ENCODE measurements at regions not wholly inside any gene's neighbourhood (a gene's known extent, or its start where the extent isn't known, plus 50 kb on each side); places are given as distances from the start of the nearest gene placed in this dataset.

DNA sequence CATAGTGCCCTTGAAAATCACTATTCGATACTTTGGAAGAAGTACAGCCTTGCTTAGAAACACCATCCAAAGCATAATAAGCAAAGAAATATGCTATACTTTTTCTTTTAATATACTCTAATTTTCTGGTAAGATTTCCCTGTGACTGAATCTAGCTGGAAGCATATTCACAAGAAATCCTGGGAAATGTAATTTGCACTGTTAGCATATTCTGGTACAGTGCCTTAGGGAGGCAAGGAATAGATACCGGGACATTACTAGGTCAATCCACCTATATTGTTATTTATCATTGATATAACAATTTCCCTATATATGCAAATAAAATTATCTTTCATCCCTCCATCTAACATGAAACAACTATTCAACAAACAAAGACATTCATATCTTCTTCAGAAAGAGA, 1131.3 kb upstream of the PRR20A start:
- Mint-ChIP-seq H3K9me3 (no peaks in the 10 kb centered on the region; the same call in 1 of the 2 replicates), H3K36me3 (no peaks in the 10 kb centered on the region), H3K4me3 (no peak overlapping the region), H3K27me3 (ENCODE audit: low read depth) (no peaks in the 10 kb centered on the region), H3K4me1 (0 out of 2 replicates have a peak, but pooled peaks cover 3% of the 10 kb centered on the region), H3K27ac (no peak overlapping the region)
- no peak for ATAC-seq
- TF ChIP-seq NR3C1 (CRISPR knock-in tag; conservative IDR thresholded peaks at IDR 0.05; ENCODE audit: low read depth) (no peak), HMGA2 (CRISPR knock-in tag; IDR thresholded peaks at IDR 0.05) (no peak), ESRRA (CRISPR knock-in tag; IDR thresholded peaks at IDR 0.05; ENCODE audit: borderline replicate concordance) (no peak), FOXP1 (CRISPR knock-in tag; IDR thresholded peaks at IDR 0.05; ENCODE audit: borderline replicate concordance) (no peak), ZNF263 (CRISPR knock-in tag; IDR thresholded peaks at IDR 0.05; ENCODE audit: low read depth) (no peak), ZNF423 (CRISPR knock-in tag; IDR thresholded peaks at IDR 0.05) (no peak), FOXJ3 (CRISPR knock-in tag; IDR thresholded peaks at IDR 0.05; ENCODE audit: borderline replicate concordance) (no peak)
- POLR2A ChIA-PET, result no interaction called here
- DNase-seq (ENCODE audit: low spot score), result no peak
- CTCF ChIA-PET, result no interaction called here

DNA sequence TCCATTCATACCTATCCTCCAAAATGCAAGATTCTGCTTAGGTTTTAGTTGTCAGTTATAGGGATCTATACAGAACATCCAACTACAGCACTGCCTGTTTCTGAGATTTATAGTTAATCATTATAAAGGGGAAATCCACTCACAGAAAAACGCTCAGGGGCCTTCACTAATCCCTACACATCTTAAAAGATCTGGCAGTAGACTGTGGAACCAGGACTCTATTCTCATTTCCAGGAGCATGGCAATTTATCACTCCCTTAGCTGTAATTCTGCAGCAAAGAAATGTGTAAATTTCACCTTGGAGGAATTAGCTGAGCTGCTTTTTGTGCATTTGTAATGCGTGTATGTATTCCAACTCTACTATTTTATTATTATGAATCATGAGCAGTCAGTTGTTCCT, 1128.1 kb upstream of the PRR20A start:
- ATAC-seq, result no peak
- DNase-seq (ENCODE audit: low spot score), result no peak
- POLR2A ChIA-PET, result no interaction called here
- Mint-ChIP-seq H3K27ac (no peak overlapping the region), H3K9me3 (no peaks in the 10 kb centered on the region), H3K4me1 (peaks cover 19% of the 10 kb centered on the region), H3K27me3 (ENCODE audit: low read depth) (no peaks in the 10 kb centered on the region; the same call in 1 of the 2 replicates), H3K4me3 (no peak overlapping the region), H3K36me3 (no peaks in the 10 kb centered on the region)
- TF ChIP-seq ZNF671 (CRISPR knock-in tag; IDR thresholded peaks at IDR 0.05), result no peak
- TF ChIP-seq, protein P1, sequence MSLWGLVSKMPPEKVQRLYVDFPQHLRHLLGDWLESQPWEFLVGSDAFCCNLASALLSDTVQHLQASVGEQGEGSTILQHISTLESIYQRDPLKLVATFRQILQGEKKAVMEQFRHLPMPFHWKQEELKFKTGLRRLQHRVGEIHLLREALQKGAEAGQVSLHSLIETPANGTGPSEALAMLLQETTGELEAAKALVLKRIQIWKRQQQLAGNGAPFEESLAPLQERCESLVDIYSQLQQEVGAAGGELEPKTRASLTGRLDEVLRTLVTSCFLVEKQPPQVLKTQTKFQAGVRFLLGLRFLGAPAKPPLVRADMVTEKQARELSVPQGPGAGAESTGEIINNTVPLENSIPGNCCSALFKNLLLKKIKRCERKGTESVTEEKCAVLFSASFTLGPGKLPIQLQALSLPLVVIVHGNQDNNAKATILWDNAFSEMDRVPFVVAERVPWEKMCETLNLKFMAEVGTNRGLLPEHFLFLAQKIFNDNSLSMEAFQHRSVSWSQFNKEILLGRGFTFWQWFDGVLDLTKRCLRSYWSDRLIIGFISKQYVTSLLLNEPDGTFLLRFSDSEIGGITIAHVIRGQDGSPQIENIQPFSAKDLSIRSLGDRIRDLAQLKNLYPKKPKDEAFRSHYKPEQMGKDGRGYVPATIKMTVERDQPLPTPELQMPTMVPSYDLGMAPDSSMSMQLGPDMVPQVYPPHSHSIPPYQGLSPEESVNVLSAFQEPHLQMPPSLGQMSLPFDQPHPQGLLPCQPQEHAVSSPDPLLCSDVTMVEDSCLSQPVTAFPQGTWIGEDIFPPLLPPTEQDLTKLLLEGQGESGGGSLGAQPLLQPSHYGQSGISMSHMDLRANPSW (CRISPR knock-in tag; conservative IDR thresholded peaks at IDR 0.05; ENCODE audit: low read depth), result no peak
- CTCF ChIA-PET, result no interaction called here

DNA sequence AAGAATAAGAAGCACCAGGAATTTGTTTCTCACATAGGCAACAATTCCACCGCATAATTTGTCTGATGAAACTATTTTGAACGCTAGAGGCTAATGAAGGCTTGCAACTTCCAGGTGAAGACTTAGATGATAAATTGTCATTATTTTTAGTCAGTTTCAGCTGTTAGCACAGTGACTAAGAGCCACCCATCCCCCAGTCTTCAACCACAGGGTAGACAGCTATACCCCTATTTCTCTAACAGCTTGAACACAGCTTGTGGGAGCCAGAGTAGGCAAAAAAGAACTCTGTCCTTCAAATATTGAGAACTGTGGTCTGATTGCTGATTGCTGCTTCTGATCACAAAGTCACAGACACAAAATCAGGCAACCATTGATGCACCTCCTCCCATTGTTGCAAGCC, 1124.8 kb upstream of the PRR20A start:
- peaks cover 20% of the 10 kb centered on the region for H3K4me1 Mint-ChIP-seq
- no peak for ATAC-seq
- CTCF ChIA-PET, result interaction anchor here (2.2 kb wide), 1 partner anchor 16 kb away, joined by 10 read pairs; no protein-coding TSS in a partner anchor
- TF ChIP-seq, protein P1 (CRISPR knock-in tag; conservative IDR thresholded peaks at IDR 0.05; ENCODE audit: low read depth), result no peak
- TF ChIP-seq OVOL2 (CRISPR knock-in tag; IDR thresholded peaks at IDR 0.05; ENCODE audit: borderline replicate concordance) (no peak), SOX15 (CRISPR knock-in tag; IDR thresholded peaks at IDR 0.05) (no peak), ZNF138 (CRISPR knock-in tag; conservative IDR thresholded peaks at IDR 0.05) (no peak), FOXJ3 (CRISPR knock-in tag; IDR thresholded peaks at IDR 0.05; ENCODE audit: borderline replicate concordance) (no peak), GABPB1 (CRISPR knock-in tag; IDR thresholded peaks at IDR 0.05) (no peak), RORB (CRISPR knock-in tag; IDR thresholded peaks at IDR 0.05) (no peak)
- TF ChIP-seq, protein P2, sequence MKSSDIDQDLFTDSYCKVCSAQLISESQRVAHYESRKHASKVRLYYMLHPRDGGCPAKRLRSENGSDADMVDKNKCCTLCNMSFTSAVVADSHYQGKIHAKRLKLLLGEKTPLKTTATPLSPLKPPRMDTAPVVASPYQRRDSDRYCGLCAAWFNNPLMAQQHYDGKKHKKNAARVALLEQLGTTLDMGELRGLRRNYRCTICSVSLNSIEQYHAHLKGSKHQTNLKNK (CRISPR knock-in tag; IDR thresholded peaks at IDR 0.05), result no peak
- TF ChIP-seq, protein P3, sequence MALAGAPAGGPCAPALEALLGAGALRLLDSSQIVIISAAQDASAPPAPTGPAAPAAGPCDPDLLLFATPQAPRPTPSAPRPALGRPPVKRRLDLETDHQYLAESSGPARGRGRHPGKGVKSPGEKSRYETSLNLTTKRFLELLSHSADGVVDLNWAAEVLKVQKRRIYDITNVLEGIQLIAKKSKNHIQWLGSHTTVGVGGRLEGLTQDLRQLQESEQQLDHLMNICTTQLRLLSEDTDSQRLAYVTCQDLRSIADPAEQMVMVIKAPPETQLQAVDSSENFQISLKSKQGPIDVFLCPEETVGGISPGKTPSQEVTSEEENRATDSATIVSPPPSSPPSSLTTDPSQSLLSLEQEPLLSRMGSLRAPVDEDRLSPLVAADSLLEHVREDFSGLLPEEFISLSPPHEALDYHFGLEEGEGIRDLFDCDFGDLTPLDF (CRISPR knock-in tag; IDR thresholded peaks at IDR 0.05), result no peak
- TF ChIP-seq, protein P4, sequence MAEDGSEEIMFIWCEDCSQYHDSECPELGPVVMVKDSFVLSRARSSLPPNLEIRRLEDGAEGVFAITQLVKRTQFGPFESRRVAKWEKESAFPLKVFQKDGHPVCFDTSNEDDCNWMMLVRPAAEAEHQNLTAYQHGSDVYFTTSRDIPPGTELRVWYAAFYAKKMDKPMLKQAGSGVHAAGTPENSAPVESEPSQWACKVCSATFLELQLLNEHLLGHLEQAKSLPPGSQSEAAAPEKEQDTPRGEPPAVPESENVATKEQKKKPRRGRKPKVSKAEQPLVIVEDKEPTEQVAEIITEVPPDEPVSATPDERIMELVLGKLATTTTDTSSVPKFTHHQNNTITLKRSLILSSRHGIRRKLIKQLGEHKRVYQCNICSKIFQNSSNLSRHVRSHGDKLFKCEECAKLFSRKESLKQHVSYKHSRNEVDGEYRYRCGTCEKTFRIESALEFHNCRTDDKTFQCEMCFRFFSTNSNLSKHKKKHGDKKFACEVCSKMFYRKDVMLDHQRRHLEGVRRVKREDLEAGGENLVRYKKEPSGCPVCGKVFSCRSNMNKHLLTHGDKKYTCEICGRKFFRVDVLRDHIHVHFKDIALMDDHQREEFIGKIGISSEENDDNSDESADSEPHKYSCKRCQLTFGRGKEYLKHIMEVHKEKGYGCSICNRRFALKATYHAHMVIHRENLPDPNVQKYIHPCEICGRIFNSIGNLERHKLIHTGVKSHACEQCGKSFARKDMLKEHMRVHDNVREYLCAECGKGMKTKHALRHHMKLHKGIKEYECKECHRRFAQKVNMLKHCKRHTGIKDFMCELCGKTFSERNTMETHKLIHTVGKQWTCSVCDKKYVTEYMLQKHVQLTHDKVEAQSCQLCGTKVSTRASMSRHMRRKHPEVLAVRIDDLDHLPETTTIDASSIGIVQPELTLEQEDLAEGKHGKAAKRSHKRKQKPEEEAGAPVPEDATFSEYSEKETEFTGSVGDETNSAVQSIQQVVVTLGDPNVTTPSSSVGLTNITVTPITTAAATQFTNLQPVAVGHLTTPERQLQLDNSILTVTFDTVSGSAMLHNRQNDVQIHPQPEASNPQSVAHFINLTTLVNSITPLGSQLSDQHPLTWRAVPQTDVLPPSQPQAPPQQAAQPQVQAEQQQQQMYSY (CRISPR knock-in tag; IDR thresholded peaks at IDR 0.05), result no peak
- TF ChIP-seq, protein P5, sequence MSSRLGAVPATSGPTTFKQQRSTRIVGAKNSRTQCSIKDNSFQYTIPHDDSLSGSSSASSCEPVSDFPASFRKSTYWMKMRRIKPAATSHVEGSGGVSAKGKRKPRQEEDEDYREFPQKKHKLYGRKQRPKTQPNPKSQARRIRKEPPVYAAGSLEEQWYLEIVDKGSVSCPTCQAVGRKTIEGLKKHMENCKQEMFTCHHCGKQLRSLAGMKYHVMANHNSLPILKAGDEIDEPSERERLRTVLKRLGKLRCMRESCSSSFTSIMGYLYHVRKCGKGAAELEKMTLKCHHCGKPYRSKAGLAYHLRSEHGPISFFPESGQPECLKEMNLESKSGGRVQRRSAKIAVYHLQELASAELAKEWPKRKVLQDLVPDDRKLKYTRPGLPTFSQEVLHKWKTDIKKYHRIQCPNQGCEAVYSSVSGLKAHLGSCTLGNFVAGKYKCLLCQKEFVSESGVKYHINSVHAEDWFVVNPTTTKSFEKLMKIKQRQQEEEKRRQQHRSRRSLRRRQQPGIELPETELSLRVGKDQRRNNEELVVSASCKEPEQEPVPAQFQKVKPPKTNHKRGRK (CRISPR knock-in tag; IDR thresholded peaks at IDR 0.05; ENCODE audit: borderline replicate concordance), result no peak
- TF ChIP-seq, protein P6, sequence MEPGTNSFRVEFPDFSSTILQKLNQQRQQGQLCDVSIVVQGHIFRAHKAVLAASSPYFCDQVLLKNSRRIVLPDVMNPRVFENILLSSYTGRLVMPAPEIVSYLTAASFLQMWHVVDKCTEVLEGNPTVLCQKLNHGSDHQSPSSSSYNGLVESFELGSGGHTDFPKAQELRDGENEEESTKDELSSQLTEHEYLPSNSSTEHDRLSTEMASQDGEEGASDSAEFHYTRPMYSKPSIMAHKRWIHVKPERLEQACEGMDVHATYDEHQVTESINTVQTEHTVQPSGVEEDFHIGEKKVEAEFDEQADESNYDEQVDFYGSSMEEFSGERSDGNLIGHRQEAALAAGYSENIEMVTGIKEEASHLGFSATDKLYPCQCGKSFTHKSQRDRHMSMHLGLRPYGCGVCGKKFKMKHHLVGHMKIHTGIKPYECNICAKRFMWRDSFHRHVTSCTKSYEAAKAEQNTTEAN (CRISPR knock-in tag; IDR thresholded peaks at IDR 0.05), result no peak

More for the DNA sequence above, 1124.8 kb upstream of the PRR20A start:
- Mint-ChIP-seq H3K36me3 (no peaks in the 10 kb centered on the region; the same call in 1 of the 2 replicates), H3K4me3 (no peak overlapping the region), H3K9me3 (peaks cover 19% of the 10 kb centered on the region), H3K27me3 (ENCODE audit: low read depth) (no peaks in the 10 kb centered on the region; the same call in 1 of the 2 replicates), H3K27ac (no peak overlapping the region)
- no peak for DNase-seq (ENCODE audit: low spot score)
- POLR2A ChIA-PET, result no interaction called here
